SH-SY5Y (cell line): ENCODE measurements at regions not wholly inside any gene's neighbourhood (a gene's known extent, or its start where the extent isn't known, plus 50 kb on each side); places are given as distances from the start of the nearest gene placed in this dataset.

Experiments
- GATA2 ChIP-seq: IDR thresholded peaks from 2 replicates; pipeline ENCODE4 v1.6.1; 2011; ENCODE audit warnings: mild to moderate bottlenecking, low read depth, low read length
- GATA3 ChIP-seq: IDR thresholded peaks from 2 replicates; pipeline ENCODE4 v1.6.1; 2011; ENCODE audit warnings: low read depth, mild to moderate bottlenecking, low read length, moderate library complexity

- TF ChIP-seq GATA3 (no peak), GATA2 (no peak)
These were observed 256.2 kb upstream of the ZNF32 start for GRCh38 chr10:43904844-43905243.
